GM23248 (cell line): ENCODE measurements at regions not wholly inside any gene's neighbourhood (a gene's known extent, or its start where the extent isn't known, plus 50 kb on each side); places are given as distances from the start of the nearest gene placed in this dataset.

Experiments
- EZH2 ChIP-seq: fragments of 200-600 bp; sonication (generic); IDR thresholded peaks from 2 replicates; pipeline ENCODE4 v1.6.1; 2018; ENCODE audit warnings: antibody characterized with exemption, mild to moderate bottlenecking; ENCODE audit not compliant: insufficient read depth, poor library complexity, severe bottlenecking
- EZH2phosphoT487 ChIP-seq: fragments of 200-600 bp; sonication (generic); IDR thresholded peaks from 2 replicates; pipeline ENCODE4 v1.6.1; 2018; ENCODE audit warnings: antibody characterized with exemption, moderate library complexity, mild to moderate bottlenecking, low read depth; ENCODE audit not compliant: insufficient read depth

- TF ChIP-seq EZH2 (no peak), EZH2phosphoT487 (no peak)
These were observed 486.7 kb upstream of the ZP4 start for GRCh38 chr1:238377280-238377919.
